ENCODE measurements at regions not wholly inside any gene's neighbourhood (a gene's known extent, or its start where the extent isn't known, plus 50 kb on each side); places are given as distances from the start of the nearest gene placed in this dataset.

GRCh38 chr7:31284106-31284505, 56.4 kb downstream of the NEUROD6 start:
- Histone ChIP-seq H3K27me3 (ENCODE audit: low read depth) (no peaks in the 10 kb centered on the region), H3K4me3 (no peak overlapping the region), H3K36me3 (replicated peaks) (no peaks in the 10 kb centered on the region), H3K9me3 (no peaks in the 10 kb centered on the region), H3K4me1 (no peaks in the 10 kb centered on the region)
- no peak for DNase-seq (ENCODE audit: low spot score in 2 of 2)
- in situ Hi-C loops (cut with MboI; ENCODE audit: low sequenced_read_pairs), result no loop called here

GRCh38 chr7:31271641-31272405, 68.7 kb downstream of the NEUROD6 start:
- no peak for DNase-seq (ENCODE audit: low spot score in 2 of 2)
- in situ Hi-C loops (cut with MboI; ENCODE audit: low sequenced_read_pairs), result no loop called here
- Histone ChIP-seq H3K9me3 (no peaks in the 10 kb centered on the region), H3K4me1 (no peaks in the 10 kb centered on the region), H3K36me3 (replicated peaks) (no peaks in the 10 kb centered on the region), H3K4me3 (no peak overlapping the region), H3K27me3 (ENCODE audit: low read depth) (no peaks in the 10 kb centered on the region)

GRCh38 chr7:31267486-31267885, 73.0 kb downstream of the NEUROD6 start:
- Histone ChIP-seq H3K27me3 (ENCODE audit: low read depth) (no peaks in the 10 kb centered on the region), H3K4me3 (no peak overlapping the region), H3K4me1 (no peaks in the 10 kb centered on the region), H3K9me3 (no peaks in the 10 kb centered on the region), H3K36me3 (replicated peaks) (no peaks in the 10 kb centered on the region)
- in situ Hi-C loops (cut with MboI; ENCODE audit: low sequenced_read_pairs), result no loop called here
- DNase-seq (ENCODE audit: low spot score in 2 of 2), result no peak

GRCh38 chr7:31263338-31263737, 77.2 kb downstream of the NEUROD6 start:
- Histone ChIP-seq H3K4me1 (no peaks in the 10 kb centered on the region), H3K4me3 (no peak overlapping the region), H3K9me3 (no peaks in the 10 kb centered on the region), H3K27me3 (ENCODE audit: low read depth) (no peaks in the 10 kb centered on the region), H3K36me3 (replicated peaks) (no peaks in the 10 kb centered on the region)
- in situ Hi-C loops (cut with MboI; ENCODE audit: low sequenced_read_pairs), result no loop called here
- no peak for DNase-seq (ENCODE audit: low spot score in 2 of 2)

- Histone ChIP-seq H3K4me1 (no peaks in the 10 kb centered on the region), H3K4me3 (no peak overlapping the region), H3K36me3 (replicated peaks) (no peaks in the 10 kb centered on the region), H3K9me3 (no peaks in the 10 kb centered on the region), H3K27me3 (ENCODE audit: low read depth) (no peaks in the 10 kb centered on the region)
- no peak for DNase-seq (ENCODE audit: low spot score in 2 of 2)
- in situ Hi-C loops (cut with MboI; ENCODE audit: low sequenced_read_pairs), result no loop called here
Observed at GRCh38 chr7:31261341-31261740, 79.2 kb downstream of the NEUROD6 start.

- no peaks in the 10 kb centered on the region for H3K36me3 ChIP-seq (replicated peaks)
- H3K4me3 ChIP-seq, result no peak overlapping the region
- H3K4me1 ChIP-seq, result no peaks in the 10 kb centered on the region
- no peaks in the 10 kb centered on the region for H3K27me3 ChIP-seq (ENCODE audit: low read depth)
- DNase-seq (ENCODE audit: low spot score in 2 of 2), result no peak
- no peaks in the 10 kb centered on the region for H3K9me3 ChIP-seq
- in situ Hi-C loops (cut with MboI; ENCODE audit: low sequenced_read_pairs), result no loop called here
Observed at GRCh38 chr7:31260851-31261250, 79.7 kb downstream of the NEUROD6 start.

GRCh38 chr7:31258391-31258790, 82.1 kb downstream of the NEUROD6 start:
- H3K9me3 ChIP-seq, result no peaks in the 10 kb centered on the region
- no peaks in the 10 kb centered on the region for H3K27me3 ChIP-seq (ENCODE audit: low read depth)
- no peaks in the 10 kb centered on the region for H3K4me1 ChIP-seq
- H3K4me3 ChIP-seq, result no peak overlapping the region
- no peak for DNase-seq (ENCODE audit: low spot score in 2 of 2)
- in situ Hi-C loops (cut with MboI; ENCODE audit: low sequenced_read_pairs), result no loop called here
- no peaks in the 10 kb centered on the region for H3K36me3 ChIP-seq (replicated peaks)

GRCh38 chr7:31256506-31256905, 84.0 kb downstream of the NEUROD6 start:
- no peaks in the 10 kb centered on the region for H3K9me3 ChIP-seq
- H3K4me3 ChIP-seq, result no peak overlapping the region
- in situ Hi-C loops (cut with MboI; ENCODE audit: low sequenced_read_pairs), result no loop called here
- no peaks in the 10 kb centered on the region for H3K4me1 ChIP-seq
- DNase-seq (ENCODE audit: low spot score in 2 of 2), result no peak
- no peaks in the 10 kb centered on the region for H3K27me3 ChIP-seq (ENCODE audit: low read depth)
- no peaks in the 10 kb centered on the region for H3K36me3 ChIP-seq (replicated peaks)

- DNase-seq (ENCODE audit: low spot score in 2 of 2), result no peak
- Histone ChIP-seq H3K27me3 (ENCODE audit: low read depth) (no peaks in the 10 kb centered on the region), H3K36me3 (replicated peaks) (no peaks in the 10 kb centered on the region), H3K4me1 (no peaks in the 10 kb centered on the region), H3K4me3 (no peak overlapping the region), H3K9me3 (no peaks in the 10 kb centered on the region)
- in situ Hi-C loops (cut with MboI; ENCODE audit: low sequenced_read_pairs), result no loop called here
Observed at GRCh38 chr7:31254926-31255325, 85.6 kb downstream of the NEUROD6 start.

GRCh38 chr7:31253532-31253931, 87.0 kb downstream of the NEUROD6 start:
- in situ Hi-C loops (cut with MboI; ENCODE audit: low sequenced_read_pairs), result no loop called here
- no peaks in the 10 kb centered on the region for H3K36me3 ChIP-seq (replicated peaks)
- no peaks in the 10 kb centered on the region for H3K9me3 ChIP-seq
- no peaks in the 10 kb centered on the region for H3K27me3 ChIP-seq (ENCODE audit: low read depth)
- no peak overlapping the region for H3K4me3 ChIP-seq
- DNase-seq (ENCODE audit: low spot score in 2 of 2), result no peak
- H3K4me1 ChIP-seq, result no peaks in the 10 kb centered on the region

- in situ Hi-C loops (cut with MboI; ENCODE audit: low sequenced_read_pairs), result no loop called here
- DNase-seq (ENCODE audit: low spot score in 2 of 2), result no peak
Observed at GRCh38 chr7:31251441-31251840, 89.1 kb downstream of the NEUROD6 start.

GRCh38 chr7:31249671-31250070, 90.9 kb downstream of the NEUROD6 start:
- no peak overlapping the region for H3K4me3 ChIP-seq
- H3K4me1 ChIP-seq, result no peaks in the 10 kb centered on the region
- no peaks in the 10 kb centered on the region for H3K27me3 ChIP-seq (ENCODE audit: low read depth)
- H3K9me3 ChIP-seq, result no peaks in the 10 kb centered on the region
- in situ Hi-C loops (cut with MboI; ENCODE audit: low sequenced_read_pairs), result no loop called here
- H3K36me3 ChIP-seq (replicated peaks), result no peaks in the 10 kb centered on the region
- no peak for DNase-seq (ENCODE audit: low spot score in 2 of 2)

More at GRCh38 chr7:31251441-31251840, 89.1 kb downstream of the NEUROD6 start:
- Histone ChIP-seq H3K36me3 (replicated peaks) (no peaks in the 10 kb centered on the region), H3K27me3 (ENCODE audit: low read depth) (no peaks in the 10 kb centered on the region), H3K4me1 (no peaks in the 10 kb centered on the region), H3K4me3 (no peak overlapping the region), H3K9me3 (no peaks in the 10 kb centered on the region)

GRCh38 chr7:31236868-31237267, 103.7 kb downstream of the NEUROD6 start:
- Histone ChIP-seq H3K27me3 (ENCODE audit: low read depth) (no peaks in the 10 kb centered on the region), H3K4me1 (no peaks in the 10 kb centered on the region), H3K9me3 (no peaks in the 10 kb centered on the region), H3K4me3 (no peak overlapping the region), H3K36me3 (replicated peaks) (no peaks in the 10 kb centered on the region)
- in situ Hi-C loops (cut with MboI; ENCODE audit: low sequenced_read_pairs), result no loop called here
- no peak for DNase-seq (ENCODE audit: low spot score in 2 of 2)

GRCh38 chr7:31234836-31235605, 105.5 kb downstream of the NEUROD6 start:
- no peak for DNase-seq (ENCODE audit: low spot score in 2 of 2)
- no peaks in the 10 kb centered on the region for H3K36me3 ChIP-seq (replicated peaks)
- in situ Hi-C loops (cut with MboI; ENCODE audit: low sequenced_read_pairs), result no loop called here
- H3K9me3 ChIP-seq, result no peaks in the 10 kb centered on the region
- no peaks in the 10 kb centered on the region for H3K27me3 ChIP-seq (ENCODE audit: low read depth)
- no peak overlapping the region for H3K4me3 ChIP-seq
- no peaks in the 10 kb centered on the region for H3K4me1 ChIP-seq
